GOT3 (cell line): ENCODE measurements at regions not wholly inside any gene's neighbourhood (a gene's known extent, or its start where the extent isn't known, plus 50 kb on each side); places are given as distances from the start of the nearest gene placed in this dataset.
"Not testable (repeated sequence)": the region's sequence is repeated elsewhere in the genome, so short reads cannot be mapped to it uniquely, and the experiment has no call there.

Experiments used
- DNase-seq: peaks from one replicate; lab custom pipeline; 2025; ENCODE audit warnings: mixed read lengths; lab: John Stamatoyannopoulos, UW

DNA sequence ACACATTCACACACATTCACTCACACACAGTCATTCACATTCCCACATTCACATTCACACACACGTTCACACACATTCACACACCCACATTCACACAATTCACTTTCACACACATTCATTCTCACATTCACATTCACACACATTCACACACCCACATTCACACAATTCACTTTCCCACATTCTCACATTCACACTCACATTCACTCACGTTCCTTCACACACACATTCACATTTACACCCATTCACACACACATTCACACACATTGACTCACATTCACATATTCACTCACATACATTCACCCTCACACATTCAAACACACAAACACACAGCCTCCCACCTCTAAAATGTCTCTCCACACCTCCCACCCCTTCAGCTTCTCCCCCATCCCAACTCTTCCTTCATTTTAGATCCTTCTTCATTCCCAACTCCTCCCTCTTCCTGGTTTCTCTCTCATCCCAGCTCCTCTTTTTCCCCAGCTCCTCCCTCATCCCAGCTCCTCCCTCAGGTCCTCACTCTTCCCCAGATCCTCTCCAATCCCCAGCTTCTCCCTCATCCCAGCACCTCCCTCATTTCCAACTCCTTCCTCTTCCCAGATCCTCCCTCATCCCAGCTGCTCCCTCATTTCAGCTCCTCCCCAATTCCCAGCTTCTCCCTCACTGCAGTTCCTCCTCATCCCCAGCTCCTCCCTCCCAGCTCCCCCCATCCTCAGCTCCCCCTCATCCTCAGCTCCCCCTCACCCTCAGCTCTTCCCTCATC is 111.0 kb downstream of the FAM53A start:
- no peak for DNase-seq

DNA sequence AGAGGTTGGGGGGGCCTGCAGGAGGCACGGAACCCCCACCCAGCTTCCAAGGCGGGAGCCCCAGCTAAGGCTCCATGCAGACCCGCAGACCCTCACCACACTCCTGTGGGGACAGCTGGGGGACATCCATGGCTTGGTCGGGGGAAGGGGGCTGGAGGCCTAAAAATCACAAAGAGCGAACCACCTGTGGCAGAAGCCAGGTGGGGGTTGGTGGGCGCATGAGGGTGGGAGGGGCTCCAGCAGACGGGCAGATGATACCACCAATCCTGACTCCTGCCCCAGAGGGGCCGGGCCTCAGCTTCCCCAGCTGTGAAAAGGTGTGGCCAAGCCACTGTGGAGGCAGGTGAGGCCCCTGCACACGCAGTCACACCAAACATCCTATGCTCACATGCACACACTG is 111.6 kb downstream of the FAM53A start:
- DNase-seq: no peak

- no peak for DNase-seq
Observed at GRCh38 chr4:1572010-1572385, 112.1 kb downstream of the FAM53A start.

GRCh38 chr4:1571165-1572009 is 112.7 kb downstream of the FAM53A start:
- DNase-seq: no peak

GRCh38 chr4:1570291-1571164 is 113.6 kb downstream of the FAM53A start:
- DNase-seq: no peak

- DNase-seq: no peak
Observed at GRCh38 chr4:1569461-1570151, 114.5 kb downstream of the FAM53A start.

DNA sequence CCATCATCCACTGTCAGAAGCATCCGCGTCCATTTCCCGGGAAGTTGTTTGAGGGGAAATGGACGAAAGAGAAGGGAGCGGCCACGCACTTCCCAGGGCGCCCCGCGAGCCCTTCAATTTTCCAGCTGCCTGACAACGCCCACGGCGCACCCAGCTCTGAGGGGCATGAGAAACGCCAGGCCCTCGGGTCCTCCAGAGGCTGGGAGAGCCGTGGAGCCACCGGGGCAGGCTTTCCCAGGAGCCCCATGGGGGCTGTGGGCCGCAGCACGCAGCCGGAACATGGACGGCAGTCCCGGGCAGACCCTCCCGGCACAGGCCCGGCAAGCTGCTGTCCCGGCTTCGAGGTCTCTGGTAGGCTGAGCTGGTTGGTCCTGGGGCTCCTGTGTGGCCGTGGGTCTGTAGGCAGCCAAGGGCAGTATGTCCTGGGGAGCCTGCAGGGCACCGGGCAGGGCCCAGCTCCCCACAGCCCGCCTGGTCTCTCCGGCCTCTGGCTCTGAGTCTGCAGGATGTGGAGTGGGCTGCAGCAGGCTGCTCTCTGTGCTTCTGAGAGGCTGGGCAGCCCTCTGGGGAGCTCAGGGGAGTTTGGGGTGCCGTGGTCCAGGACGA is 115.2 kb downstream of the FAM53A start:
- DNase-seq: no peak

- no peak for DNase-seq
Observed at GRCh38 chr4:1567808-1568581, 116.1 kb downstream of the FAM53A start.

DNA sequence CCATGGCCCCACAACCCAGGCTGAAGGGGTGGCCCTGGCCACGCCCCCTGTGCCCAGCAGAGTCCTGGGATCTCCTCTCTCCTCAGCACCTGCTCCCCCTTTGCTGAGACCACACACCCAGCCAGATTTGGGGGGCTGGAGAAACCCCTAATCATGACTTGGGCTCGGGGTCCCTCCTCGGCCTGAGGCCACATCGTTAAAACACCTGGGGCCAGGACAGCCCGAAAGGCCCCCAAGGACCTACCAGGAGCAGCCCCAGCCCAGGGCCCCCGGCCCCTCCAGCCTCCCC is 116.7 kb downstream of the FAM53A start:
- no peak for DNase-seq

GRCh38 chr4:1566838-1567518 is 117.1 kb downstream of the FAM53A start:
- DNase-seq: no peak

GRCh38 chr4:1566301-1566837 is 117.7 kb downstream of the FAM53A start:
- DNase-seq: not testable (repeated sequence)

- no peak for DNase-seq
Observed at GRCh38 chr4:1565598-1566295, 118.4 kb downstream of the FAM53A start.

DNA sequence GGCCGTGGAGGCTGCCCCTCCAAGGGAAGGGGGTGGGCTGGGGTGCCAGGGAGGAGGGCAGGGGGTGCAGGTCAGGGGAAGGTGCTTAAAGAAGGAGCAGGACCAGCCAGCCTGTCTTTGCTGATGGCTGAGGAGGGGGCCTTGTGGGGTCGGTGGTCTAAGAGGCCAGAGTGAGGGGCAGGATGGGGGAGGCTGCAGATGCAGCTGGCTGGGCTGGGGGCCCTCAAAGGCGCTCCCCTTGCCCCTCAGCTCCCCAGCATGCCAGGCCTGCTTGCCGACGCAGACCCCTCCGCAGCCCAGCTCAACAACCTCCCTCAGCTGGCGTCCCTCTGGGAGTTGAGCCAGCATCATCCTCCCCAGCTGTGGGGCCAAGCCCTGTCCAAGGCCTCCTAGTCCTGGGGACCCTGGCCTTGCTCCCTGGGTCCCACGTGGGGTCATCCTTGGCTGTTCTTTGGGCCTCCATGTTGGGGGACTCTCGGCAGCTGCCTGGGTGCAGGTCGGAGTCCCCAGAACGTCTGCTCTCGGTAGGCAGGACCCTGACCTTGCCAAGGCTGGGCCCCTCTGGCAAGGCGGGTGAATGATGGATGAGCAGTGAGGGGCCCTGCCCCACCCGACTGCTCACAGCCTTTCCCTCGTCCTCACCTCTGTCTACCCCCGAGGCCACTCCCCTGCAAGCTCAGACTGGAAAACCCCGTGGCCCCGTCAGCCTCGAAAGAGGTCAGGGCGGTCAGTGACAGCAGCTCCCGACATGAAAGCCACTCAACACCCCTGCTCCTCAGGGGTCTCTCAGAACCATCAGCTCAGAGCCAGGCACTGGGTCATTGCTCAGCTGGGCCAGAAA is 119.4 kb downstream of the FAM53A start:
- DNase-seq: no peak

DNA sequence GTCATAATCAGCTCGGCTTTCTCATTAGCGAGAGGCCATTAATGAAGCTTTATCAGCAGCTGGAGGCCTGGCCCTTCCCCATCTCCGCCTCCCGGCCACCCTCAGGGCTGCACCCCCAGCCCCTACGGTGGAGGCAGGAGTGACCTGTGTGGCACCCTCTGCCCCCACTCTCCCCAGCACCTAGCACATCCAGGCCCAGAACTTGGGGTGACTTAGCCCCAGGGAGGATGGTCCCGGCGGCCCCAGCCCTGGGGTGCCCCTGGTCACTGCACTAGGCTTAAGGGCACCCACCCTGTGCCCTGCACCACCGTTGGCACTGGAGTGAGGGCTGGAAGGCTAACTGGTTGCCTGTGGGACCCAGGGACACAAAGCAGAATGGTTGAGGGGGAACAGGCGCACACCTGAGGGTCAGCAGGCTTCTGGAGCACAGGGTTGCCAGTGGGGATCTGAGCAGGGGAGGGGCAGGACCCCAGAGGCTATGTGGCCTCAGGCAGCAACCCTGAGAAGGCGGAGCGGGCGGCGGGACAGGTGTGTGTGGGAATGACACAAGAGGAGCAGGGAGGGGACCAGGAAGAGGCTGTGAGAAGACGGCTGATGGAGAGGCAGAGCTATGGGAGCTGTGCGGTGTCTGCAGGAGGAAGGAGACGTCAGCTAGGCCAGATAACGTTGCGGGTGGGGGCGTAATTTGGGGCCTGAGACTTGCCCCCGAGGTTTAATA is 120.2 kb downstream of the FAM53A start:
- DNase-seq: no peak

GRCh38 chr4:1563241-1563640 is 120.9 kb downstream of the FAM53A start:
- no peak for DNase-seq

DNA sequence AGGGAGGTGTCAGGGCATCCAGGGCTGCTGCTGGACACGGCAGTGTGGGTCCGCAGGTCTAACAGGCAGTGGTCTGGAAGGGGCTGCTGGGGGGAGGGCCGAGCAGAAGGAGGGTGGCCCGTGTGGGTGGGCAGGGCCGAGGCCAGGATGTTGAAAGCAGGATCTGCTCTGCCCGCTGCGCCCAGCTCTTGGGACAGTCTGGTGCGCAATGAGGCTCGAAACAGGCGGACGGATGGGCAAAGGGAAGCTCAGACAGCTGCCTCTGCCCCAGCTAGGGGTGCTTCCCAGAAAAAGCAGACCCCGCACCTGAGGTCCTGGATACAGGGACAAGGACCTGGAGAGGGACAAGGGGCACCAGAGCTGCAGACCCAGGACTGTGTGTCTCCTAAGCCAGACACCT is 121.3 kb downstream of the FAM53A start:
- no peak for DNase-seq

GRCh38 chr4:1562371-1562770 is 121.7 kb downstream of the FAM53A start:
- no peak for DNase-seq
